ENCODE measurements at regions not wholly inside any gene's neighbourhood (a gene's known extent, or its start where the extent isn't known, plus 50 kb on each side); places are given as distances from the start of the nearest gene placed in this dataset.
A peak's percentile ranks its signal among the peaks of the same experiment; 100 is the strongest.
"Not testable (repeated sequence)": the region's sequence is repeated elsewhere in the genome, so short reads cannot be mapped to it uniquely, and the experiment has no call there.

- in situ Hi-C loops (cut with HindIII; ENCODE audit: low pct_unique_long_range_greater_than_20kb, low sequenced_read_pairs), result no loop called here
- DNase-seq (ENCODE audit: low read depth), result no peak
Observed at GRCh38 chr12:11517080-11517479, 121.7 kb upstream of the PRB2 start.

GRCh38 chr12:11524446-11524845 lies 125.0 kb upstream of the ETV6 start:
- DNase-seq (ENCODE audit: low read depth), result no peak
- in situ Hi-C loops (cut with HindIII; ENCODE audit: low pct_unique_long_range_greater_than_20kb, low sequenced_read_pairs), result no loop called here

DNA sequence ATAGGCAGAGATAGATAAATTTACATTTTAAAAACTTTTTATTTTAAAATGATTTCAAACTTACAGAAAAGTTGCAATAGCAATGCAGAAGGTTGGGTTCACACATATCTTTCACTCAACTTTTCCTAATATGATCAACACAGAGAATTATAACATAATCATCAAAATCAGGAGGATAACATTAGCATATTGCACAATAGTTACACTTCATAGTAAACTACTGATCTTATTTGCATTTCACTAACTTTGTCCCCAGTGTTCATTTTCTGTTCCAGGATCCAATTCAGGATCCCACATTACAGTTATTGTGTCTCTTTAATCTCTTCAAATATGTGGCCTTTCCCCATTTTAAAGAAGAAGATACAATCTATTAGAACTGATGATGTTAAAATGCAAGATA lies 115.4 kb upstream of the ETV6 start:
- in situ Hi-C loops (cut with HindIII; ENCODE audit: low pct_unique_long_range_greater_than_20kb, low sequenced_read_pairs), result no loop called here
- no peak for DNase-seq (ENCODE audit: low read depth)

DNA sequence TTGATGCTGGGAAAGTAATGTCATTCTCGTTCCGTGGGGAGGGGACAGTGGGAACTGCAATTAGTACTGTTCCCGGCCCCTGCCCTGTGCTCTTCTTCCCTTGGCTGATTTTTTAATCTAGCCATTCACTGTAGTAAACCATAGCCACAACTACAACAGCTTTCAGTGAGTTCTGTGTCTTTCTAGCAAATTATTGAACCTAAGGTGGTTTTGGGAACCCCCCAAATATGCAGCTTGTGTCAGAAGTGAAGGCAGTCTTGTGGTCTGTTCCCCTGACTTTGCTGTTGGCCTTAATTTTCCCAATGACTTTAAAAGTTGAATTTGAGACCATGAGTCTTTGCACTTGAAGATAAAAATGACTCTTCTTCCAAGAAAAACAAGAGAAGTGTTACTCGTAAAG lies 114.3 kb upstream of the ETV6 start:
- no peak for DNase-seq (ENCODE audit: low read depth)
- in situ Hi-C loops (cut with HindIII; ENCODE audit: low pct_unique_long_range_greater_than_20kb, low sequenced_read_pairs), result no loop called here

DNA sequence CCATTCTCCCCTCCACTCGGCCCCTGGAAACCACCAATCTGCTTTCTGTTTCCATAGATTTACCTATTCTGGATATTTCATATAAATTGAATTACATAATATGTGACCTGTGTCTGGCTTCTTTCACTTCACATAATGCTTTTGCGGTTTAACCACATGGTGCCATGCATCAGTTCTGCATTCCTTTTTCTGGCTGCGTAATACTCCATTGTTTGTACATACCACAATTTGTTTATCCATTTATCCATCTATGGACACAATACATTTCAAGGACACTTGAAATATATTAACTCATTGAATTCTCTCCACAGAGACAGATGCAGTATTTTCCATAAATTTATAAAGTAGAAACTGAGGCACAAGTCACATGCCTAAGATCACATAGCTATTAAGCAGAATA lies 110.3 kb upstream of the ETV6 start:
- in situ Hi-C loops (cut with HindIII; ENCODE audit: low pct_unique_long_range_greater_than_20kb, low sequenced_read_pairs), result no loop called here
- DNase-seq (ENCODE audit: low read depth), result no peak

DNA sequence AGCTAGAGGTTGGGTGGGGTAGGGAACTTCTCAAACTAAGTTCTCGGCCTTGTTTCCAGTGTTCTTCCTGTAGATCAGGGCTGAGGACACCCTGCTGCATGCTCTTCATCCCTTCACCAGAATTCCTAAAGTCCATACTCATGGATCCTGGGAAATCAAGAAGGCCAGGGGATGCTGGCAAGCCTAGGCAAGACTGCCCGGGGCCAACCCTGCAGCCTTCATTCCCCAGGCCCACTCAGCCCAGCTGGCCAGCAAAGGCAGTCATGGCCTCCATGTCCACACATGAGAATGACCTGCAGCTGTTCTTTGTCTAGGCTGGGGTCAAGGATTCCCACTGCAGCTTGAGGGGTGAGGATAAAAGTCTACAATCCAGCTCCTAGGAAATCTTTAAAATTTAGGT lies 109.3 kb upstream of the ETV6 start:
- in situ Hi-C loops (cut with HindIII; ENCODE audit: low pct_unique_long_range_greater_than_20kb, low sequenced_read_pairs), result no loop called here
- DNase-seq (ENCODE audit: low read depth), result no peak

DNA sequence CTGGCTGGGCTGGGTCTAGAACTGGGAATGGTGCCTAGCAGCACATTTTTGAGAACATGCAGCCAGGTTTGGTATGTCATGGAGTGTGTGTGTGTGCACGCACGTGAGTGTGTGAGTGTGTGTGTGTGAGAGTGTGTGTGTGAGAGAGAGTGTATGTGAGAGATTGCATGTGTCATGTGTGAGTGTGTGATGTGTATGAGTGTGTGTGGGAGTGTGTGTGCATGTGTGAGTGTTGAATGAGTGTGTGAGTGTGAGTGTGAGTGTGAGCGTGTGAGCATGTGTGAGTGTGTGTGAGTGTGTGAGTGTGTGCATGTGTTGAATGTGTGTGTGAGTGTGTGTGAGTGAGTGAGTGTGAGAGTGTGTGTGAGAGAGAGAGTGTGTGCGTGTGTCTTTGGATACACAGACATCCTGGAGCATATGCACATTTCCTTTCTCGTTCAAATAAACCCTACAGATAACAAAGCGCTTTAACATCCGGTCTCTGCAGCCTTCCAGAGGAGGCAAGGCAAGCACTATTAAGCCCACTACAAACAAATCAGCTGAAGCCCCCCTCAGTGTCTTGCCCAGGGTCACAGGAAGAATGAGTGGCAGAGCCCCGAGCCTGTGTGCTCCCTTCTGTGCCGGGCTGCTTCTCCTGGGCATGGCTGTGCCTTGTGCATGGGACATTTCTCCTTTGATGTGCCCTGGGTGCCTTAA lies 108.7 kb upstream of the ETV6 start:
- in situ Hi-C loops (cut with HindIII; ENCODE audit: low pct_unique_long_range_greater_than_20kb, low sequenced_read_pairs), result no loop called here
- no peak for DNase-seq (ENCODE audit: low read depth)

GRCh38 chr12:11542599-11542998 lies 106.9 kb upstream of the ETV6 start:
- in situ Hi-C loops (cut with HindIII; ENCODE audit: low pct_unique_long_range_greater_than_20kb, low sequenced_read_pairs), result no loop called here
- DNase-seq (ENCODE audit: low read depth), result no peak

DNA sequence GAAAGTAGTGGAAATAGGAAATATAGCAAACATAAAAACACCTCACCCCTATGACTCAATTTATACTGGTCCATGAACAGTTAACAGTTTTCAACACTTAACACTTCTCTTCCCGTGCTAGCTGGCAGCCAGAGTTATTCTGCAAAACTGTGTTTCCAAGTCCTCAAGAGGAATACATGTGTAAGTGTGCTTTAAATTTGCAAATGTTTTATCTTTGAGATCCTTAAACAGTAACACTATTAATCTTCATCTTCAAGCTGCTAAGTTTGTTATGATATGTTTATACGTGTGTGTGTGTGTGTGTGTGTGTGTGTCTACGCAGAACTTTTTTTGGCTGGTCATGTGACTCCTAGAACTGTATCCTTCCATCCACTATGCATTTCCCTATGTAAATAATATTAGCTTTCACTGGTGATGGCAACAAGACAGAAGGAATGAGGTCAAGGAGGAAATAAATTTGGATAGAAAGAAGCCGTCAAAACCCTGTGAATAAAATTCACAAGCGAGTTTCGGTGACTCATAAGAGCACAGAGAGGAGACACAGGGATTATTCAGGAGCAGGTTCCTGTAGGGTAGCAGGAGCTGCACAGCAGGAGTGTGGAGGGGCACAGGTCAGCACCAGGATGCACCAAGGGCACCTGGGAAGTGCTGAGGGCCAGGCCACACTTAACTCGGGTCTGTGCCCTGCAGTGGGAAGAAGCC lies 105.9 kb upstream of the ETV6 start:
- DNase-seq (ENCODE audit: low read depth), result no peak
- in situ Hi-C loops (cut with HindIII; ENCODE audit: low pct_unique_long_range_greater_than_20kb, low sequenced_read_pairs), result no loop called here

DNA sequence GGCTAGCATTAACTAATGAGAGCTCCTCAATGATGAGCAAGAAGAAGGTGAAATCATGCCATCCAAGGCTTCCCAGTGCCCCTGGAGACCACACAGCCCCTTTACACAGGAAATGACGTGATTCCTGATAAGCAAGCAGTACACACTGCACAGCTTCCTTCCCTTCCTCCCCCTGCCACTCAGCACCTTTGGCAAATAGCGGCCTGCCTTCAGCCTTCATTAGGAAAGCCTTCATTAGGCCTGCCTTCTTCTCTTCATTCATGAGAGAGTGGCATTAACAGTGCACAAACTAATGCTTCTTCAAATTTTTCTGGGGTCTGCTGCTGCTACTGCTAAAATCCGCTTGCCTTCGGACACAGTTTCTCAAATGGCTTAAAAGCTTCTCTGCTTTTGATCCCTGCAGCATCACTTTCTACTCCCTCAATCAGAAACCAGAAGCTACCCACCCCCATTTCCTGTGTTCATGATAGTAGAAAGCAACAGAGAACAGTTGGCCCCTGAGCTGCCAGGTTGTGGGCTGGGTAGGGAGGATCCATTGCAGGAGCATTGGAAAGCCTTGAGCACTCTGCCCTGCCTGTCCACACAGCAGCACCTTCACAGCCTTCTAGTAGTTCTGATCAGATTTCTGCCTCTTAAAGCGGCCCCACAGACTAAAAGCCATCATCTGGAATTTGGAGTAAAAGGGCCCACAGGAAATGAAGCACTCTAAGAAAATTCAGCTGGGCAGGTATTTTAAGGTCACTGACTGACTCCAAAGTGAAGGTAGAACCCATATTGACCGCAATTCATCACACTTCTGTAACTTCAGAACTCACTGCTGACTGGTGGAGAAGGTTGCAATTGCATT lies 103.8 kb upstream of the ETV6 start:
- DNase-seq (ENCODE audit: low read depth), result no peak
- in situ Hi-C loops (cut with HindIII; ENCODE audit: low pct_unique_long_range_greater_than_20kb, low sequenced_read_pairs), result no loop called here

GRCh38 chr12:11546582-11547270 lies 102.7 kb upstream of the ETV6 start:
- in situ Hi-C loops (cut with HindIII; ENCODE audit: low pct_unique_long_range_greater_than_20kb, low sequenced_read_pairs); DNase-seq (ENCODE audit: low read depth): not testable (repeated sequence)

DNA sequence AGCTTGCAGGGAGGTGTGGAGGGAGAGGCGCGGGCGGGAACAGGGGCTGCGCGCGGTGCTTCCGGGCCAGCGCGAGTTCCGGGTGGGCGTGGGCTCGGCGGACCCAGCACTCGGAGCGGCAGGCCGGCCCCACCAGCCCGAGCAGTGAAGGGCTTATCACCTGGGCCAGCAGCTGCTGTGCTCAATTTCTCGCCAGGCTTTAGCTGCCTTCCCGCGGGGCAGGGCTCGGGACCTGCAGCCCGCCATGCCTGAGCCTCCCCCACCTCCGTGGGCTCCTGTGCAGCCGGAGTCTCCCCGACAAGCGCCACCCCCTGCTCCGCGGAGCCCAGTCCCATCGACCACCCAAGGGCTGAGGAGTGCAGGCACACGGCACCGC lies 102.2 kb upstream of the ETV6 start:
- in situ Hi-C loops (cut with HindIII; ENCODE audit: low pct_unique_long_range_greater_than_20kb, low sequenced_read_pairs); DNase-seq (ENCODE audit: low read depth): not testable (repeated sequence)

DNA sequence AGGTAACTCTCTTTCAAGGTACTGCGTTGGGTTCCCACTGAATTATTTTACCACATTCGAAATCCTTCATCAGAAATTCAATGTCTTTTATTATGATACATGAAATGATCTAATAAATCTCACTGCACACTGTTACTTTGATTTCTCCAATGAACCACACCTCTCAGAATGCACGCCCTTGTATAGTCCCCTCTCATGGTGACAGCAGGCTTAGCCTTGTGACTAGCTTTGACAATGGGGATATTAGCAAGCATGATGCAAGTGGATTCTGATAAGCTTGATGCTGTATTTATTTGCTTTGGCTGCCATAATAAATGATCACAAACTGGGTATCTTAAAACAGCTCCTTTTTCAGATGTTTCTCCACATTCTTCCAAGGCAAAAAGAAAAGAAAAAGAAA lies 100.4 kb upstream of the ETV6 start:
- in situ Hi-C loops (cut with HindIII; ENCODE audit: low pct_unique_long_range_greater_than_20kb, low sequenced_read_pairs), result no loop called here
- no peak for DNase-seq (ENCODE audit: low read depth)

GRCh38 chr12:11553871-11554533 lies 95.5 kb upstream of the ETV6 start:
- peak; percentile 65 for DNase-seq (ENCODE audit: low read depth)
- in situ Hi-C loops (cut with HindIII; ENCODE audit: low pct_unique_long_range_greater_than_20kb, low sequenced_read_pairs), result no loop called here

DNA sequence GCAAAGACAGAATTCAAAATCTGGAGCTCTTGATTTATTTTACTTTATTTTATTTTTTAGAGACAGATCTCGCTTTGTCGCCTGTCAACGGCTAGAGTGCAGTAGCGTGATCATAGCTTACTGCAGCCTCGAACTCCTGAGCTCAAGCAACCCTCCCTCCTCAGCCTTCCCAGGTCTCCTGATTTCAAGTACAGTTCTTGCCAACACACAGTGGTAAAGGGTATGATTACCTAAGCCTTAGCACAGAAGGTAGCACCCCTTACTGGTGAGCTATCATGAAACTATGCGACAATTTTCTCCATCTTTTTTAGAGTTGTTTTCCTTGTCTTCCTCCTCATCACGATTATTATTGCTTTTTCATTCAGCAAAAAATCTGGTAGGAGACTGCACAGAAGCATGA lies 94.3 kb upstream of the ETV6 start:
- in situ Hi-C loops (cut with HindIII; ENCODE audit: low pct_unique_long_range_greater_than_20kb, low sequenced_read_pairs), result no loop called here
- no peak for DNase-seq (ENCODE audit: low read depth)

DNA sequence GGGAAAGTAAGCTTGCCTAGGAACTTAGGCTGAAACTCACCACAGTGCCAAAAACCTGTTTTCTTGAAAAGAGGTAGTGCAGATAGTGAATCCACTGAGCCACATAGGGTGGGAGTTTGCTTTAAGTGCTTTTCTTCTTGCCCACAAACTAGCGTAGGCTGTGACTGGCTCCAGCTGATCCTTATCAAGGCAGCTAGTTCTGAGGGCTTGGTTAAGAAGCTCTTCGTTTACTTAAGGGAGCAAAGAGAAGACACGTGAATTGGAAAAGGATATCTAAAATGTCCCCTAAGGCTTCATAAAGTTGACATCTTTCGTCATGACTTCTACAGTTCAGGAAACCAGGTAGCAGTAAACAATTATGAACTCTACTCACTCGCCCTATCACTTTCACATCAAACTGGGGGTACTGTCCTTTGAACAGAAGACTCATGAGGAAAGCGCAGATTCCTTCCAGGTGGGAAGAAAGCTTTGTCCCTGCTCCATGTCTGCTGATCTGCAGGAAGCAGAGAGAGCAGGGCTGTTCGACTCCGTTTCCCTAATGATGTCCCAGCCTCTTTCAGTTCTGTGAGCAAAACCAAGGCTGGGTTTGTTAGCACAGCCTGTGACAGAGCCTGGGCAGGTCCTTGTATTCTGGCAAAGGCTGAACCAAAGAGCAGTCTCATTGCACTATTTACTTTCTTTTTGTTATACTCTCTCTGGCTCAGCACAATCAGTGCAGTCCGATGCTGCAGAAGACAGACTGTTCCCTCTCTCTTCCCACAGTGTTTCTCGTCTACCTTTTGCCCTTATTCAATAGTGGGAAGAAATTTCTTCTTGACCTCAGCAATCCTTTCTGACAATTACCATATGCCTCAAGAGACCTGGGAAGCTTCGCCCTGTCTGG lies 93.5 kb upstream of the ETV6 start:
- in situ Hi-C loops (cut with HindIII; ENCODE audit: low pct_unique_long_range_greater_than_20kb, low sequenced_read_pairs), result no loop called here
- no peak for DNase-seq (ENCODE audit: low read depth)

GRCh38 chr12:11556682-11557081 lies 92.8 kb upstream of the ETV6 start:
- in situ Hi-C loops (cut with HindIII; ENCODE audit: low pct_unique_long_range_greater_than_20kb, low sequenced_read_pairs), result no loop called here
- DNase-seq (ENCODE audit: low read depth), result no peak
